CD14-positive monocyte (primary cell): ENCODE measurements at regions not wholly inside any gene's neighbourhood (a gene's known extent, or its start where the extent isn't known, plus 50 kb on each side); places are given as distances from the start of the nearest gene placed in this dataset.

Experiments used
- DNase-seq, 3 donors: peaks; one replicate each; pipeline ENCODE4 v3.0.0-alpha.2; 2011 to 2022
- H2AFZ ChIP-seq: 2 replicates; pipeline ENCODE4 v1.6.0; 2012; ENCODE audit warnings: mild to moderate bottlenecking, low read depth, low read length, inconsistent platforms; ENCODE audit not compliant: insufficient read depth, poor library complexity, severe bottlenecking
- H3K27ac ChIP-seq, 2 donors: 1 replicate in 1 of 2; 2 replicates in 1 of 2; pipeline ENCODE4 v1.5.1; 2012 to 2013; ENCODE audit warnings: low read length in 2 of 2, control low read depth in 1 of 2, inconsistent platforms in 1 of 2, low read depth in 1 of 2, mild to moderate bottlenecking in 1 of 2
- H3K27me3 ChIP-seq, 2 donors: one replicate each; pipeline versions ENCODE4 v1.6.0 to v1.6.1; 2011 to 2013; ENCODE audit warnings: low read length in 2 of 2; ENCODE audit not compliant: control insufficient read depth in 2 of 2, insufficient read depth in 2 of 2
- H3K36me3 ChIP-seq, 2 donors: replicated peaks in 1 of 2; 1 replicate in 1 of 2; 2 replicates in 1 of 2; pipeline versions ENCODE4 v1.5.1 to v1.6.1; 2012 to 2013; ENCODE audit warnings: low read length in 2 of 2, control low read depth in 1 of 2, inconsistent platforms in 1 of 2, mild to moderate bottlenecking in 1 of 2; ENCODE audit not compliant: insufficient read depth in 2 of 2, control insufficient read depth in 1 of 2
- H3K4me1 ChIP-seq, 2 donors: 1 replicate in 1 of 2; 2 replicates in 1 of 2; pipeline versions ENCODE4 v1.5.1 to v1.6.1; 2012 to 2013; ENCODE audit warnings: low read length in 2 of 2, control low read depth in 1 of 2, inconsistent platforms in 1 of 2, mild to moderate bottlenecking in 1 of 2, moderate library complexity in 1 of 2; ENCODE audit not compliant: insufficient read depth in 2 of 2, control insufficient read depth in 1 of 2
- H3K4me2 ChIP-seq: replicated peaks from 2 replicates; pipeline ENCODE3; 2012; ENCODE audit warnings: low read length, moderate library complexity, mild to moderate bottlenecking; ENCODE audit not compliant: poor library complexity, severe bottlenecking; ENCODE audit errors: extremely low read depth
- H3K4me3 ChIP-seq, 3 experiments: fragments of 200-600 bp in 1 of 3; sonication (generic) in 1 of 3; replicated peaks in 1 of 3; 1 replicate in 2 of 3; 2 replicates in 1 of 3; pipeline ENCODE4 v1.5.1; 2011 to 2013; ENCODE audit warnings: low read length in 3 of 3, mild to moderate bottlenecking in 3 of 3, control low read depth in 2 of 3, low read depth in 2 of 3, inconsistent platforms in 1 of 3, moderate library complexity in 1 of 3
- H3K79me2 ChIP-seq: 2 replicates; pipeline ENCODE4 v1.6.0; 2012; ENCODE audit warnings: mild to moderate bottlenecking, control low read depth, inconsistent platforms, low read length, moderate library complexity; ENCODE audit not compliant: insufficient read depth
- H3K9ac ChIP-seq: 2 replicates; pipeline ENCODE4 v1.6.0; 2017; ENCODE audit warnings: low read length, mild to moderate bottlenecking; ENCODE audit not compliant: insufficient read depth, poor library complexity, severe bottlenecking
- H3K9me3 ChIP-seq, 2 donors: replicated peaks in 1 of 2; 1 replicate in 1 of 2; 2 replicates in 1 of 2; pipeline versions ENCODE4 v1.5.1 to v1.6.1; 2012 to 2013; ENCODE audit warnings: low read length in 2 of 2, control low read depth in 1 of 2; ENCODE audit not compliant: control insufficient read depth in 1 of 2, insufficient read depth in 1 of 2
- H4K20me1 ChIP-seq: 2 replicates; pipeline ENCODE4 v1.6.0; 2012; ENCODE audit warnings: mild to moderate bottlenecking, low read length, control low read depth, moderate library complexity; ENCODE audit not compliant: insufficient read depth
- H3K27ac Mint-ChIP-seq, 7 donors: one replicate each; pipeline ENCODE4 v1.8.0; 2020; ENCODE audit warnings: mild to moderate bottlenecking in 7 of 7, mixed read lengths in 7 of 7, moderate library complexity in 6 of 7, inconsistent platforms in 2 of 7
- H3K27me3 Mint-ChIP-seq, 3 donors: one replicate each; pipeline ENCODE4 v1.8.0; 2021 to 2022; ENCODE audit warnings: low read depth in 3 of 3, mild to moderate bottlenecking in 3 of 3, mixed read lengths in 3 of 3, moderate library complexity in 3 of 3, inconsistent platforms in 1 of 3
- H3K36me3 Mint-ChIP-seq, 2 donors: one replicate each; pipeline ENCODE4 v1.8.0; 2020; ENCODE audit warnings: mixed read lengths in 2 of 2, inconsistent platforms in 1 of 2, mild to moderate bottlenecking in 1 of 2
- H3K4me1 Mint-ChIP-seq: one replicate; pipeline ENCODE4 v1.8.0; 2020; ENCODE audit warnings: mild to moderate bottlenecking, mixed read lengths
- H3K4me3 Mint-ChIP-seq, 2 donors: one replicate each; pipeline ENCODE4 v1.8.0; 2020; ENCODE audit warnings: mild to moderate bottlenecking in 2 of 2, mixed read lengths in 2 of 2, moderate library complexity in 1 of 2
- H3K9me3 Mint-ChIP-seq, 7 donors: one replicate each; pipeline ENCODE4 v1.8.0; 2020 to 2022; ENCODE audit warnings: mixed read lengths in 7 of 7, mild to moderate bottlenecking in 6 of 7, moderate library complexity in 6 of 7, inconsistent platforms in 2 of 7
- CTCF ChIP-seq: fragments of 200-600 bp; IDR thresholded peaks from one replicate; pipeline ENCODE4 v1.8.0; 2022; ENCODE audit warnings: antibody characterized with exemption, mild to moderate bottlenecking
- WGBS: methylation state at CpG from one replicate; pipeline ENCODE4 v1.1.5; 2013; ENCODE audit warnings: missing lambda C conversion rate; ENCODE audit not compliant: insufficient coverage; 5-methylcytosine and 5-hydroxymethylcytosine counted together
- intact Hi-C, 2 donors: fragments of 100-400 bp; cut with micrococcal nuclease; formaldehyde crosslinking; loops; one replicate each; pipeline versions ENCODE4 v1.15.0 to v1.15.1; 2023

- Histone ChIP-seq H3K79me2 (no peaks in the 10 kb centered on the region), H3K4me2 (no peak overlapping the region), H3K4me1 (no peaks in the 10 kb centered on the region), H3K27ac (no peak overlapping the region), H2AFZ (no peak overlapping the region), H3K9ac (no peak overlapping the region), H3K36me3 (no peaks in the 10 kb centered on the region), H4K20me1 (no peaks in the 10 kb centered on the region), H3K9me3 (peaks cover 0 to 7% of the 10 kb centered on the region in 2 donors), H3K27me3 (no peaks in the 10 kb centered on the region), H3K4me3 (no peak overlapping the region)
- H3K27ac Mint-ChIP-seq = no peak overlapping the region
- H3K27me3 Mint-ChIP-seq = peaks cover 0 to 2% (median 0%) of the 10 kb centered on the region in 3 donors
- H3K36me3 Mint-ChIP-seq = no peaks in the 10 kb centered on the region
- intact Hi-C loops = no loop called here
- DNase-seq = no peak
- H3K4me3 Mint-ChIP-seq = no peak overlapping the region
- no peak for TF ChIP-seq CTCF
- no peaks in the 10 kb centered on the region for H3K4me1 Mint-ChIP-seq
- H3K9me3 Mint-ChIP-seq = peaks cover 1 to 7% (median 5%) of the 10 kb centered on the region in 7 donors
Observed at GRCh38 chr21:16536140-16536539, 806.4 kb downstream of the USP25 start.

DNA sequence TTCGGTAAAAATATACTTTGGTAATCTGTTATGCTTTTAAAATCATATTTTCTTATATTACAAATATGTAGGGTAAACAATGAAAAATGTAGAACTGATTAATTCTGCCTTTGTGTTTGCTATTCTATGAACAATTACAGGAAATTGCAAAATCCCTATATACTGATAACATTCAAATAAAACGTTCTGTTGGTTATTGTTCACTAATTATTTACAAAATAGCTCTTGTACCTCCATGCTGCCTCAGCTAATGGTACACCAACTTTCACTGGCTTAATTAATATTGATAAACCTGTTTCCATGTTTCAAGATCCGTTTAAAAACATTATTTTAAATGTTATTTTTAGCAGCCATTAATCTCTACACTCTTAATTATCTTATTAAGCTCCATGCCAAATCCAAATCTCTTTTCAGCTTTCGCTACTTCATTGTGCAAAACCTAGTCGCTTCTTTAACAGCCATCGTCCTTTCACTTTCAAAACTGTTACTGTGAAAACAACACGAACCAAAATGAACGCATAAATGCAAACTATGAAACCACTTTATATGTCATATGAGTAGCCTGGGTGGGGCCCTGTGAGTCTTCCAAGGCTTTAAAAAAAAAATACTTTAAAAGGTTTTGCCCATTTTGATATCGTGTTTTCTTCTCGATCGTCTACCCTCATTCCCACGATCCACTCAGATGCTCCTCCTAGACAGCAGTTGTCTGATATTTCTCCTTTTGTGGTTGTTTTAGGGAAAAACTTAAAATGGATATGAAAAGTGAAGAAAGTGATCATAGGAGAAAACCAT lies 807.1 kb downstream of the USP25 start:
- H2AFZ ChIP-seq = no peak overlapping the region
- H3K9ac ChIP-seq = no peak overlapping the region
- 83% methylated on average over 1 of the region's 12 CpGs for WGBS
- no peaks in the 10 kb centered on the region for H3K4me1 Mint-ChIP-seq
- peaks cover 0 to 2% (median 0%) of the 10 kb centered on the region in 3 donors for H3K27me3 Mint-ChIP-seq
- H3K36me3 ChIP-seq = no peaks in the 10 kb centered on the region
- H3K4me3 ChIP-seq = no peak overlapping the region
- DNase-seq = no peak
- H3K4me2 ChIP-seq = no peak overlapping the region
- no peaks in the 10 kb centered on the region for H3K36me3 Mint-ChIP-seq
- H3K9me3 Mint-ChIP-seq = peaks cover 0 to 7% (median 3%) of the 10 kb centered on the region in 7 donors
- peaks cover 0 to 4% of the 10 kb centered on the region in 2 donors for H3K9me3 ChIP-seq
- no peaks in the 10 kb centered on the region for H3K4me1 ChIP-seq
- intact Hi-C loops = no loop called here
- no peaks in the 10 kb centered on the region for H3K27me3 ChIP-seq
- no peaks in the 10 kb centered on the region for H3K79me2 ChIP-seq
- no peaks in the 10 kb centered on the region for H4K20me1 ChIP-seq
- no peak overlapping the region for H3K27ac Mint-ChIP-seq
- no peak overlapping the region for H3K4me3 Mint-ChIP-seq
- no peak for TF ChIP-seq CTCF
- no peak overlapping the region for H3K27ac ChIP-seq
